ENCODE measurements at regions not wholly inside any gene's neighbourhood (a gene's known extent, or its start where the extent isn't known, plus 50 kb on each side); places are given as distances from the start of the nearest gene placed in this dataset.

DNA sequence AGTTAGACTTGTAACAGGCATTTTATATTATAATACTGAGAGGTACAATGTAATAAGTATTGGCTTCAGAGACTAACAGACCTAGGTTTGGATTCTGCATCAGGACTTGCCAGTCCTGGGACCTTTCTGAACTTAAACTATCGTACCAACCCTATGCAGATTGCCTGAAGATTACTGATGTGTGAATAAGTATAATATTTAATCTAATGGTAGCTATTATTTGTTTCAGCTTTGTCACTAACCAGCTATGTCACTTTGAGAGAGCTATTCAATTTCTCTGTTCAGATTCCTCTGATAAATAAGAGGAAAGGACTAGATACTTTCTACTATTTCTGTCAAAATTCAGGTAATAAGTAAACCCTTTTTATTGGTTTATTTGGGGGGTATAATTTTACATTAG lies 184.4 kb upstream of the NECTIN3 start:
- TF ChIP-seq, protein P1, sequence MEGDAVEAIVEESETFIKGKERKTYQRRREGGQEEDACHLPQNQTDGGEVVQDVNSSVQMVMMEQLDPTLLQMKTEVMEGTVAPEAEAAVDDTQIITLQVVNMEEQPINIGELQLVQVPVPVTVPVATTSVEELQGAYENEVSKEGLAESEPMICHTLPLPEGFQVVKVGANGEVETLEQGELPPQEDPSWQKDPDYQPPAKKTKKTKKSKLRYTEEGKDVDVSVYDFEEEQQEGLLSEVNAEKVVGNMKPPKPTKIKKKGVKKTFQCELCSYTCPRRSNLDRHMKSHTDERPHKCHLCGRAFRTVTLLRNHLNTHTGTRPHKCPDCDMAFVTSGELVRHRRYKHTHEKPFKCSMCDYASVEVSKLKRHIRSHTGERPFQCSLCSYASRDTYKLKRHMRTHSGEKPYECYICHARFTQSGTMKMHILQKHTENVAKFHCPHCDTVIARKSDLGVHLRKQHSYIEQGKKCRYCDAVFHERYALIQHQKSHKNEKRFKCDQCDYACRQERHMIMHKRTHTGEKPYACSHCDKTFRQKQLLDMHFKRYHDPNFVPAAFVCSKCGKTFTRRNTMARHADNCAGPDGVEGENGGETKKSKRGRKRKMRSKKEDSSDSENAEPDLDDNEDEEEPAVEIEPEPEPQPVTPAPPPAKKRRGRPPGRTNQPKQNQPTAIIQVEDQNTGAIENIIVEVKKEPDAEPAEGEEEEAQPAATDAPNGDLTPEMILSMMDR (conservative IDR thresholded peaks at IDR 0.05 in 1 of 2, IDR thresholded peaks at IDR 0.05 in 1 of 2; ENCODE audit: extremely low read depth in 1 of 2, insufficient read depth in 1 of 2, low read depth in 1 of 2, low read length in 2 of 2): no peak
- no peak for TF ChIP-seq EZH2 (IDR thresholded peaks at IDR 0.05; ENCODE audit: borderline replicate concordance, low read length)

All from mammary epithelial cell (primary cell).